ENCODE measurements at regions not wholly inside any gene's neighbourhood (a gene's known extent, or its start where the extent isn't known, plus 50 kb on each side); places are given as distances from the start of the nearest gene placed in this dataset.

GRCh38 chr3:148457886-148458285 lies 239.8 kb upstream of the AGTR1 start:
- Histone ChIP-seq H3K36me3 (no peaks in the 10 kb centered on the region), H3K4me1 (no peaks in the 10 kb centered on the region), H3K27ac (no peak overlapping the region), H3K27me3 (no peaks in the 10 kb centered on the region), H3K4me3 (no peak overlapping the region), H3K9me3 (no peaks in the 10 kb centered on the region)
- intact Hi-C loops (cut with DNase I; ENCODE audit: low total_unique reads), result no loop called here
- in situ Hi-C loops (cut with MboI; ENCODE audit: low sequenced_read_pairs in 4 of 4), result no loop called here
- ATAC-seq (no peak), DNase-seq (no peak)
- TF ChIP-seq CTCF (IDR thresholded peaks at IDR 0.05 in 4 of 5, conservative IDR thresholded peaks at IDR 0.05 in 1 of 5) (no peak), POLR2A (IDR thresholded peaks at IDR 0.05) (no peak)

- Histone ChIP-seq H3K9me3 (no peaks in the 10 kb centered on the region), H3K4me1 (no peaks in the 10 kb centered on the region), H3K36me3 (no peaks in the 10 kb centered on the region), H3K27me3 (no peaks in the 10 kb centered on the region), H3K27ac (no peak overlapping the region), H3K4me3 (no peak overlapping the region)
- DNase-seq (no peak), ATAC-seq (no peak)
- in situ Hi-C loops (cut with MboI; ENCODE audit: low sequenced_read_pairs in 4 of 4), result no loop called here
- TF ChIP-seq POLR2A (IDR thresholded peaks at IDR 0.05), result no peak
- peak; percentile 14 to 35 (median 28) for TF ChIP-seq CTCF (IDR thresholded peaks at IDR 0.05 in 4 of 5, conservative IDR thresholded peaks at IDR 0.05 in 1 of 5)
- intact Hi-C loops (cut with DNase I; ENCODE audit: low total_unique reads), result loop anchor here (5.0 kb wide), 1 partner anchor 83 kb away; no protein-coding TSS in a partner anchor
These were observed 237.7 kb upstream of the AGTR1 start for GRCh38 chr3:148459931-148460513.

GRCh38 chr3:148460686-148461085 lies 237.0 kb upstream of the AGTR1 start:
- TF ChIP-seq POLR2A (IDR thresholded peaks at IDR 0.05) (no peak), CTCF (IDR thresholded peaks at IDR 0.05 in 4 of 5, conservative IDR thresholded peaks at IDR 0.05 in 1 of 5) (no peak)
- DNase-seq (no peak), ATAC-seq (no peak)
- no peaks in the 10 kb centered on the region for H3K9me3 ChIP-seq
- no peak overlapping the region for H3K4me3 ChIP-seq
- H3K4me1 ChIP-seq, result no peaks in the 10 kb centered on the region
- H3K27me3 ChIP-seq, result no peaks in the 10 kb centered on the region
- no peaks in the 10 kb centered on the region for H3K36me3 ChIP-seq
- no peak overlapping the region for H3K27ac ChIP-seq
- in situ Hi-C loops (cut with MboI; ENCODE audit: low sequenced_read_pairs in 4 of 4), result no loop called here
- intact Hi-C loops (cut with DNase I; ENCODE audit: low total_unique reads), result loop anchor here (5.0 kb wide), 1 partner anchor 83 kb away; no protein-coding TSS in a partner anchor

GRCh38 chr3:148464246-148464645 lies 233.5 kb upstream of the AGTR1 start:
- intact Hi-C loops (cut with DNase I; ENCODE audit: low total_unique reads), result loop anchor here (5.0 kb wide), 1 partner anchor 87 kb away; no protein-coding TSS in a partner anchor
- ATAC-seq (no peak), DNase-seq (no peak)
- in situ Hi-C loops (cut with MboI; ENCODE audit: low sequenced_read_pairs in 4 of 4), result no loop called here
- no peak overlapping the region for H3K27ac ChIP-seq
- no peaks in the 10 kb centered on the region for H3K9me3 ChIP-seq
- H3K27me3 ChIP-seq, result no peaks in the 10 kb centered on the region
- H3K36me3 ChIP-seq, result no peaks in the 10 kb centered on the region
- H3K4me1 ChIP-seq, result no peaks in the 10 kb centered on the region
- no peak for TF ChIP-seq POLR2A (IDR thresholded peaks at IDR 0.05)
- no peak overlapping the region for H3K4me3 ChIP-seq

- no peak for DNase-seq
These were observed 231.6 kb upstream of the AGTR1 start for GRCh38 chr3:148466143-148466542.

More at GRCh38 chr3:148466143-148466542, 231.6 kb upstream of the AGTR1 start:
- no peaks in the 10 kb centered on the region for H3K27me3 ChIP-seq
- no peak overlapping the region for H3K27ac ChIP-seq
- intact Hi-C loops (cut with DNase I; ENCODE audit: low total_unique reads), result no loop called here
- TF ChIP-seq CTCF (IDR thresholded peaks at IDR 0.05 in 4 of 5, conservative IDR thresholded peaks at IDR 0.05 in 1 of 5) (no peak), POLR2A (IDR thresholded peaks at IDR 0.05) (no peak)
- in situ Hi-C loops (cut with MboI; ENCODE audit: low sequenced_read_pairs in 4 of 4), result no loop called here
- no peaks in the 10 kb centered on the region for H3K4me1 ChIP-seq
- no peaks in the 10 kb centered on the region for H3K36me3 ChIP-seq
- H3K9me3 ChIP-seq, result no peaks in the 10 kb centered on the region
- no peak for ATAC-seq
- no peak overlapping the region for H3K4me3 ChIP-seq
